Tibial nerve (tissue), 4 donors: ENCODE measurements at regions not wholly inside any gene's neighbourhood (a gene's known extent, or its start where the extent isn't known, plus 50 kb on each side); places are given as distances from the start of the nearest gene placed in this dataset.

ENCODE experiments used
- DNase-seq, 2 donors: peaks; one replicate each; pipeline ENCODE4 v3.0.0-alpha.2; 2019; ENCODE audit warnings: low spot score in 2 of 2
- H3K27ac ChIP-seq, 4 donors: fragments of 200-600 bp; sonication (generic) in 3 of 4; one replicate each; pipeline ENCODE4 v1.5.1; 2017 to 2019; ENCODE audit warnings: mild to moderate bottlenecking in 1 of 4
- H3K27me3 ChIP-seq, 2 donors: fragments of 200-600 bp; sonication (generic) in 1 of 2; one replicate each; pipeline versions ENCODE4 v1.5.1 to v1.6.0; 2017 to 2019
- H3K36me3 ChIP-seq, 3 donors: fragments of 200-600 bp; sonication (generic); one replicate each; pipeline ENCODE4 v1.5.1; 2018 to 2019
- H3K4me1 ChIP-seq, 4 donors: fragments of 200-600 bp; sonication (generic) in 3 of 4; one replicate each; pipeline ENCODE4 v1.5.1; 2017 to 2019
- H3K4me3 ChIP-seq, 4 donors: fragments of 200-600 bp; sonication (generic) in 3 of 4; one replicate each; pipeline ENCODE4 v1.5.1; 2017 to 2019; ENCODE audit warnings: mild to moderate bottlenecking in 1 of 4, moderate library complexity in 1 of 4
- H3K9me3 ChIP-seq, 4 donors: fragments of 200-600 bp; sonication (generic) in 3 of 4; one replicate each; pipeline ENCODE4 v1.5.1; 2017 to 2019
- CTCF ChIP-seq, 5 experiments: fragments of 200-600 bp in 3 of 5; fragments of 450-650 bp in 2 of 5; sonication (generic) in 3 of 5; IDR thresholded peaks; one replicate each; pipeline ENCODE4 v1.5.1; 2016 to 2019; ENCODE audit warnings: antibody characterized with exemption in 5 of 5, mild to moderate bottlenecking in 3 of 5, moderate library complexity in 2 of 5
- EP300 ChIP-seq, 2 donors: sonication (generic); formaldehyde crosslinking; IDR thresholded peaks; one replicate each; pipeline ENCODE4 v1.6.1; 2017; ENCODE audit warnings: antibody characterized with exemption in 2 of 2, mild to moderate bottlenecking in 1 of 2
- POLR2A ChIP-seq, 2 donors: fragments of 450-650 bp; IDR thresholded peaks; one replicate each; pipeline ENCODE4 v1.6.1; 2017; ENCODE audit warnings: antibody characterized with exemption in 2 of 2, mild to moderate bottlenecking in 2 of 2, moderate library complexity in 2 of 2
- WGBS, 2 donors: methylation state at CpG; one replicate each; pipeline ENCODE4 v1.1.5; 2018; 5-methylcytosine and 5-hydroxymethylcytosine counted together

DNA sequence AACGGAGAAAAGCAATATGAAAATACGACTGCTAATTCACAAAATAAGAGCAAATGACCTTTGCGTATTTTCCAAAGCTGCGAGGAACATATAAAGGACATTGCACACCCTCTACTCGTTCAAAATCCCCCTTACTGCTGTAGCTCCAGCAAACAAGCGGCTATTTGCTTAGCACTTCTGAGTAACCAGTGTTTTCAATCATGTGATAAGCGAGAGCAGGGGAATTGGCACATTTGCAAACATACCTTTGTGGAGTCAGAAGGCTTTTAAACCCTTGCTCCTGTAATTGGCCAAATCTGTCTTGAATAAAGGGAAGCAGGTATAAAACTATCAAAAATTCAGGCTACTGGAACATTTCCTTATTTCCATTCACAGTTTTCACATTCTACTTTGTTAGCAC is 610.2 kb downstream of the UBE2NL start:
- Histone ChIP-seq H3K27me3 (no peaks in the 10 kb centered on the region), H3K36me3 (no peaks in the 10 kb centered on the region), H3K4me3 (no peak overlapping the region), H3K4me1 (no peaks in the 10 kb centered on the region), H3K27ac (no peak overlapping the region), H3K9me3 (no peaks in the 10 kb centered on the region)
- DNase-seq = no peak
- WGBS, 2 donors = 70 to 88% methylated on average over 7 of the region's 7 CpGs
- no peak for TF ChIP-seq EP300 (IDR thresholded peaks at IDR 0.05)
- no peak for TF ChIP-seq POLR2A (IDR thresholded peaks at IDR 0.05)
- TF ChIP-seq CTCF (IDR thresholded peaks at IDR 0.05) = no peak

DNA sequence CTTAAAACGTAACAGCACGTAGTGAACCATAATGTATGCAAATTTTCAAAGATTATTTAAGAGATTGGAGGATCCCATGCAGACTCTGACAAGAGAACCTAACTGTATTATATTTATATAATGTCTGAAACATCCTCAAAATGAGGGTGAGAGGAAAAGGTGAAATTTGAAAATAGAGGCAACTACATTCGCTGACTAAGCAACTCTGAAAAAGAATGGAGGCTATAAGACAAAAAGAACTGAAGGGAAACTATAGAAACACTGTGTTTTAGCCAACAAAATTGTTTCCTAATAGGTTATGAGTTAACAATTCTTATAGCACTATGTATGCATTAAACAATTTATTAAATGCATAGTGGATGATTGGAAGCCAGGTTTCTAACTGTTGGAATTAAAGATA is 648.0 kb downstream of the UBE2NL start:
- no peak overlapping the region for H3K27ac ChIP-seq
- no peaks in the 10 kb centered on the region for H3K27me3 ChIP-seq
- no peak for TF ChIP-seq EP300 (IDR thresholded peaks at IDR 0.05)
- TF ChIP-seq POLR2A (IDR thresholded peaks at IDR 0.05) = no peak
- no peak for TF ChIP-seq CTCF (IDR thresholded peaks at IDR 0.05)
- H3K4me3 ChIP-seq = no peak overlapping the region
- H3K36me3 ChIP-seq = no peaks in the 10 kb centered on the region
- H3K9me3 ChIP-seq = no peaks in the 10 kb centered on the region
- no peak for DNase-seq
- WGBS, 2 donors = 71 to 88% methylated on average over 3 of the region's 3 CpGs
- H3K4me1 ChIP-seq = no peaks in the 10 kb centered on the region

- Histone ChIP-seq H3K27ac (no peak overlapping the region), H3K4me1 (no peaks in the 10 kb centered on the region), H3K36me3 (no peaks in the 10 kb centered on the region), H3K4me3 (no peak overlapping the region), H3K27me3 (no peaks in the 10 kb centered on the region), H3K9me3 (no peaks in the 10 kb centered on the region)
- TF ChIP-seq EP300 (IDR thresholded peaks at IDR 0.05) (no peak), POLR2A (IDR thresholded peaks at IDR 0.05) (no peak), CTCF (IDR thresholded peaks at IDR 0.05) (no peak)
- no peak for DNase-seq
- 53 to 61% methylated on average over 7 of the region's 7 CpGs for WGBS, 2 donors
Observed at GRCh38 chrX:144566592-144566991, 680.7 kb upstream of the SPANXN1 start.

DNA sequence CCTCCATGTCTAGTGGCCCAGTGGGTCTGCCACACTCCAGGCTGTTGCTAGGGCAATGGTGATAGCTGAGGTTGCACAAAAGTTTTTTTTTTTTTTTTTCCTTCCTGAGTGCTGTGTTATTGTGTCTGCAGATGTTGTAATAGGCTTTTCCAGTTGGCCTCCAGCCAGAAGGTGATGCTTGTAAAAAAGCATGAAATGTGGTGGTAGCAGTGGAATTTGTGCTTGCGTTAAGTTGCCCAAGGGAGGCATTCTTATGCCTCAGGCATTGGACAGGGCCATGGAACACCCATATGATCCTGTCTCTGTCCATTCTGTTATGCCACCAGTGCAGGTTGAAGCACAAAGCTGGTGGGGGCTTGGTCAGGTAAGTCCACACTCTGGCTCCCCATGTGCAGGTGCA is 660.5 kb upstream of the SPANXN1 start:
- H3K9me3 ChIP-seq = no peaks in the 10 kb centered on the region
- no peak overlapping the region for H3K27ac ChIP-seq
- H3K27me3 ChIP-seq = no peaks in the 10 kb centered on the region
- no peak for TF ChIP-seq EP300 (IDR thresholded peaks at IDR 0.05)
- no peak for TF ChIP-seq CTCF (IDR thresholded peaks at IDR 0.05)
- TF ChIP-seq POLR2A (IDR thresholded peaks at IDR 0.05) = no peak
- no peak for DNase-seq
- H3K36me3 ChIP-seq = no peaks in the 10 kb centered on the region
- 93% methylated on average over 1 of the region's 1 CpG; no CpG with 5 or more reads in 1 of the 2 donors for WGBS, 2 donors
- no peaks in the 10 kb centered on the region for H3K4me1 ChIP-seq
- no peak overlapping the region for H3K4me3 ChIP-seq

GRCh38 chrX:144592036-144592435 is 655.3 kb upstream of the SPANXN1 start:
- H3K4me3 ChIP-seq = no peak overlapping the region
- no peak for DNase-seq
- H3K27me3 ChIP-seq = no peaks in the 10 kb centered on the region
- H3K4me1 ChIP-seq = no peaks in the 10 kb centered on the region
- WGBS, 2 donors = 27 to 30% methylated on average over 2 of the region's 2 CpGs
- TF ChIP-seq POLR2A (IDR thresholded peaks at IDR 0.05) (no peak), CTCF (IDR thresholded peaks at IDR 0.05) (no peak), EP300 (IDR thresholded peaks at IDR 0.05) (no peak)
- H3K27ac ChIP-seq = no peak overlapping the region
- no peaks in the 10 kb centered on the region for H3K36me3 ChIP-seq
- no peaks in the 10 kb centered on the region for H3K9me3 ChIP-seq
